Astrocyte (in vitro differentiated cells and primary cell): ENCODE measurements at regions not wholly inside any gene's neighbourhood (a gene's known extent, or its start where the extent isn't known, plus 50 kb on each side); places are given as distances from the start of the nearest gene placed in this dataset.

Source experiments
- CTCF ChIP-seq: IDR thresholded peaks from 2 replicates; pipeline ENCODE4 v1.5.1; 2011; ENCODE audit warnings: low read depth, mild to moderate bottlenecking, inconsistent platforms, low read length, moderate library complexity; ENCODE audit not compliant: insufficient read depth
- EZH2 ChIP-seq: IDR thresholded peaks from 2 replicates; pipeline ENCODE4 v1.6.1; 2012; ENCODE audit warnings: mild to moderate bottlenecking, low read length, inconsistent platforms; ENCODE audit not compliant: insufficient read depth

GRCh38 chr12:13564266-13564810 is 367.8 kb downstream of the EMP1 start:
- no peak for TF ChIP-seq CTCF
- TF ChIP-seq EZH2, result no peak
